GM10248 (cell line): ENCODE measurements at regions not wholly inside any gene's neighbourhood (a gene's known extent, or its start where the extent isn't known, plus 50 kb on each side); places are given as distances from the start of the nearest gene placed in this dataset.

Source experiments
- CTCF ChIA-PET: fragments of 300-600 bp; sonication (Branson Sonifier 250); formaldehyde crosslinking; extraction: SDS; loops from one replicate; lab custom pipeline; 2021; ENCODE audit warnings: antibody characterized with exemption; lab: Yijun Ruan, JAX
- POLR2A ChIA-PET: fragments of 350-650 bp; sonication (Branson Sonifier 250); formaldehyde crosslinking; extraction: SDS; loops from one replicate; lab custom pipeline; 2020; ENCODE audit warnings: antibody characterized with exemption; lab: Yijun Ruan, JAX
- DNase-seq: peaks from one replicate; pipeline ENCODE4 v3.0.0; 2012; ENCODE audit errors: extremely low spot score
- CTCF ChIP-seq: IDR thresholded peaks from 2 replicates; pipeline ENCODE4 v1.5.1; 2012; ENCODE audit warnings: mild to moderate bottlenecking, low read depth; ENCODE audit errors: extremely low read depth, missing control alignments, control extremely low read depth

- DNase-seq = no peak
- no peak for TF ChIP-seq CTCF
- POLR2A ChIA-PET = no interaction called here
- CTCF ChIA-PET = no interaction called here
Observed at GRCh38 chr3:181402347-181402746, 309.4 kb upstream of the SOX2 start.

GRCh38 chr3:181384970-181385369 is 326.8 kb upstream of the SOX2 start:
- no peak for TF ChIP-seq CTCF
- CTCF ChIA-PET = interaction anchor here (1.1 to 1.4 kb wide), 2 partner anchors 9 to 14 kb away, joined by 3 to 4 read pairs; no protein-coding TSS in a partner anchor
- no peak for DNase-seq
- POLR2A ChIA-PET = no interaction called here

DNA sequence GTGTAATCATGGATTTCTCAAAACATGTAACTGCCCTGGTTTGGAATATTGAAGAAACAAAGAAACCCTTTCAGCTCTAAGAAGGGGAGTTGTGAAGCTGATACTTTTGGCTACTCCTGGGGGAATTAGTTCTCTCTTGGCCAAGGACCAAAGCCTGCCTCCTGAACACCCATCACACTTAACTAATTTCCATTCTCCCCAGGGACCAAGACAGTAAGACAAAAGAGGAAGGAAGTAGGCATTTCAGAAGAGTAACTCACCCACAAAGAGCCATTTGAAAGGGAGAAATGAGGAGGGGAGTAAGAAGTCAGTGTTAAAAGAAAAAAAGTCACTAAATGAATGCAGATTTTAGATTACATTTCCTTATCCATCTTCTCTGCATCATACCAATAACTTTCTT is 328.0 kb upstream of the SOX2 start:
- ChIA-PET POLR2A (no interaction called here), CTCF (interaction anchor here (1.4 kb wide), 1 partner anchor 10 kb away, joined by 4 read pairs; no protein-coding TSS in a partner anchor)
- no peak for TF ChIP-seq CTCF
- DNase-seq = no peak

DNA sequence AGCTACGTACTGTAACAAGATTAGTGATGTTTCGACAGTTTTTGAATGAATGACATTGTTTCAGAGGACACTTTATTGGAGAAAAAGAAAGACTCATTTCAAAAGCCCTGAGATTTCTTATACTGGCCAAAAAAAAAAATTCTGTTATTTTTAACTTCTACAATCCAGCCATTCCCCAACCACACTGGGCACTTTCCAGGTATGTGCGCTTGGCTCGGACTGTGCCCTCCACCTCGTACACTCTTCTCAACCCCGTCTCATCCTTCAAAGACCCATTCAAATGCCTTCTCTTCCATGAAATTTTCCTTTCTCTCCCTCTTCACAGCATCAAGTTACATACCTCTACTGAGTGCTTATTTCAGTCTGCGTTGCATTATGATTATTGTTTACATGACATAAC is 328.5 kb upstream of the SOX2 start:
- ChIA-PET POLR2A (no interaction called here), CTCF (no interaction called here)
- TF ChIP-seq CTCF = no peak
- DNase-seq = no peak

- no peak for DNase-seq
- POLR2A ChIA-PET = no interaction called here
- TF ChIP-seq CTCF = no peak
- CTCF ChIA-PET = no interaction called here
Observed at GRCh38 chr3:181382656-181383055, 329.1 kb upstream of the SOX2 start.

DNA sequence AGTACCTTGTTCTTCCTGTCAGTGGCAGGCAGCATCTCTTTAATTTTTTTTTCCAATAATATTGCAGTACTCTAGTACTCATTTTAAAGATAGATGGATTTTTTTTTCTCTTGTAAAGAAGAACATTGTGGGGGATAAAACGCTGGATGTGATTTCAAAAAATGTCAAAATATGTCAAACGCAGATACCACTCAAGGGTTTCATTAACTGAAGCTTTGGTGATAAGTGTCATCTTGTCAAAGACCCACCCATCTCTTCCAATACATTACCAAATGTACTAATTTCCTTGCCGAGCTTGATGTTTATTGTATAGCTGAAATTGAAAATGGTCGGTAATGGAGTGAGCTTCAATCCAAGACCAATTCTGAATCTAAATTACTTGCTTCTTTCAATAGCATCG is 332.4 kb upstream of the SOX2 start:
- no peak for TF ChIP-seq CTCF
- CTCF ChIA-PET = no interaction called here
- DNase-seq = no peak
- POLR2A ChIA-PET = no interaction called here
